H7 (cell line): ENCODE measurements at regions not wholly inside any gene's neighbourhood (a gene's known extent, or its start where the extent isn't known, plus 50 kb on each side); places are given as distances from the start of the nearest gene placed in this dataset.
"Not testable (repeated sequence)": the region's sequence is repeated elsewhere in the genome, so short reads cannot be mapped to it uniquely, and the experiment has no call there.

Experiments
- DNase-seq: peaks from one replicate; pipeline ENCODE4 v3.0.0; 2012
- H3K27me3 ChIP-seq: 2 replicates; pipeline ENCODE4 v1.6.0; 2011; ENCODE audit warnings: mild to moderate bottlenecking, low read length; ENCODE audit not compliant: control insufficient read depth, insufficient read depth
- H3K36me3 ChIP-seq: replicated peaks from 2 replicates; pipeline ENCODE4 v1.5.1; 2011; ENCODE audit warnings: low read length; ENCODE audit not compliant: control insufficient read depth, insufficient read depth
- H3K4me3 ChIP-seq: 2 replicates; pipeline ENCODE4 v1.5.1; 2011; ENCODE audit warnings: low read depth, mild to moderate bottlenecking, control low read depth, low read length, moderate library complexity; ENCODE audit not compliant: insufficient read depth

DNA sequence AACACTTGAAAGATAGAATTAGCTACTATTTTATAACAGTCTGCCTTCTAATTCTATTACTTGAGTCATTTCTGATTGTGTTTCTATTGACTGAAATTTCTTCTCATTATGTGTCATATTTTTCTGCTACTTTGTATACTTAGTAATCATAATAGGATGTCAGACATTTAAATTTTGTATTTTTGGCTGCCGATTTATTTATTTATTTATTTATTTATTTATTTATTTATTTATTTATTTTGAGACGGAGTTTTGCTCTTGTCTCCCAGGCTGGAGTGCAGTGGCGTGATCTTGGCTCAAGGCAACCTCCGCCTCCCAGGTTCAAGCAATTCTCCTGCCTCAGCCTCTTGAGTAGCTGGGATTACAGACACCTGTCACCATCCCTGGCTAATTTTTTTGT, 1119.0 kb upstream of the CITED2 start:
- not testable (repeated sequence) for H3K4me3 ChIP-seq, DNase-seq, H3K27me3 ChIP-seq, H3K36me3 ChIP-seq

DNA sequence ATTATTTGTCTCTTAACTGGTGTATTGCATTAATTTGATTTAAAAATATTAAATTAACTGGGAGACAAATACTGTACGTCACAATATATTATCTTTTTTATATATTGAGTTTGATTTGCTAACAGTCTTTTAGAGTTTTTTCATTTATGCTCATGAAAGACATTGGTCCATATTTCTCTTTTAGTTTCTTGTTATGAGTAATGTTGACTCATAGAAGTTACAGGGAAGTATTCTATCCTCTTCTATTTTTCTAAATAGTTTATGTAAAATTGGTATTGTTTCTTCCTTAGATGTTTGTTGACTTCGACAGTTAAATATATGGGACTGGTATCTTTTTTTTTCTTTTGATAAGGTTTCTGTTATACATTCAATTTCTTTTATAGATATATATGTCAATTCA, 1115.6 kb upstream of the CITED2 start:
- no peak for DNase-seq
- H3K27me3 ChIP-seq, result no peaks in the 10 kb centered on the region
- H3K4me3 ChIP-seq, result no peak overlapping the region
- no peaks in the 10 kb centered on the region for H3K36me3 ChIP-seq

DNA sequence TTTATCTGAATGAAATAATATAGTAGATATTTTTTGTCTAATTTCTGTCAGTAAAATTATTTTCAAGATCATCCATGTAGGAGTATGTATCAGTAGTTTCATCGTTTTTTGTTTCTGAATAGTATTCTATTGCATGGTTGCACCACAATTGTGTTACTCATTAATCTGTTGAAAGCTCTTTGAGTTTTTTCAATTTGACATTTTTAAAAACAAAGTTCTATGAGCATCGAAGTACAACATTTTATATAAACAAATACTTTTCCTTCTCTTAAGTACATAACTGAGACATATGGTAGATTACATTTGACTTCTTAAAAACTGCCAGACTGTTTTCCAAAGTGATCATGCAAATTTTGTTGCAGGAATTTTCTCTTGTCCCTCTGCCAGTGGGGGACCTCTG, 1113.1 kb upstream of the CITED2 start:
- no peak for DNase-seq

GRCh38 chr6:140486450-140487361, 1112.3 kb upstream of the CITED2 start:
- no peaks in the 10 kb centered on the region for H3K27me3 ChIP-seq
- H3K4me3 ChIP-seq, result no peak overlapping the region
- no peak for DNase-seq
- no peaks in the 10 kb centered on the region for H3K36me3 ChIP-seq

More for the DNA sequence above, 1113.1 kb upstream of the CITED2 start:
- no peaks in the 10 kb centered on the region for H3K36me3 ChIP-seq
- H3K4me3 ChIP-seq, result no peak overlapping the region
- H3K27me3 ChIP-seq, result no peaks in the 10 kb centered on the region

DNA sequence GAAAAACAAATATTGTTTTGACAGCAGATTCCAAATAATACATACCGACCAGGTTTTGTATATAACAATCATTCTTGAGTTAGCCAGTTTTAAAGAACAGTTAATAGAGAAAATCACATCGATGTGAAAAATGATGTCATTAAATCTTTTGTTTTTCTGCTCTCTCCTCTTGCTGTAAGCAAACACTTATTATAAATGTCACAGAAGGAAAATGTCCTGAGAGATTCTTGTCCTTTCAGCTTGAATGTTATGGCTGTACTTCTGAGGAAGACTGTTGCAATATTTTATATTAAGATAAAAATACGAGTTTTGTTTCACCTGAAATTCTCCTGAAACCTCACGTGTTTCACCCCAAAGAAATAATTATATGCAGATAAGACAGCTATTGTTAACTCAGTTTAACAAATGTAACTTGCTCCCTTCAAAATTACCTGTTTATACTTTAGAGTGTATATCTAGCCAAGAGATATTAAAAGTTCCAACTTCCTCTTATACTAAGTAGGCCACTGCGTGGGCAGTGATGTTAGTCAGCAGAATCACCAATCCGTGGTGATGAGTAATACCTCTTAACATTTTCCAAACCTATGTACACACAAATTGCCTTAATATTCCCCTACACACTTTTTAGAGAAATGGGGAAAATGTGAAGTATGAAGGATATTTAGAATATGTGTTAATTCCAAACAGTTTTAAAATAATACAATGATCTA, 1111.4 kb upstream of the CITED2 start:
- no peaks in the 10 kb centered on the region for H3K36me3 ChIP-seq
- no peak for DNase-seq
- no peaks in the 10 kb centered on the region for H3K27me3 ChIP-seq
- H3K4me3 ChIP-seq, result no peak overlapping the region

GRCh38 chr6:140480852-140481251, 1106.4 kb upstream of the CITED2 start:
- no peaks in the 10 kb centered on the region for H3K36me3 ChIP-seq
- no peak for DNase-seq
- H3K27me3 ChIP-seq, result no peaks in the 10 kb centered on the region
- H3K4me3 ChIP-seq, result no peak overlapping the region

DNA sequence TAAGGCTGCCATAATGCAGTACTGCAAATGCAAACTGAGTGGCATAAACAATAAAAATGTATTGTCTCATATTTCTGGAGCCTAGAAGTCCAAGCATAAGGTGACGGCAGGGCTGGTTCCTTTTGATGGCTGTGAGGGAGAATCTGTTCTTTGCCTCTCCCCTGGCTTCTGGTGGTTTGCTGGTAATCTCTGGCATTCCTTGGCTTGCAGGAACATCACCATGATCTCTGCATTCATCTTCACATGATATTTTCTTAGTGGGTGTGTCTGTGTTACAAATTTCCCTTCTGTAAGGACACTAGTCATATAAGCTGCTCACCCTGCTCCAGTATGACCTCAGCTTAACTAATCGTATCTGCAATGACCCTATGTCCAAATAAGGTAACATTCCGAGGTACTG, 1104.2 kb upstream of the CITED2 start:
- H3K36me3 ChIP-seq, result no peaks in the 10 kb centered on the region

GRCh38 chr6:140475086-140475485, 1100.6 kb upstream of the CITED2 start:
- Histone ChIP-seq H3K4me3 (no peak overlapping the region), H3K36me3 (no peaks in the 10 kb centered on the region), H3K27me3 (no peaks in the 10 kb centered on the region)
- no peak for DNase-seq

More for the DNA sequence above, 1104.2 kb upstream of the CITED2 start:
- Histone ChIP-seq H3K27me3 (no peaks in the 10 kb centered on the region), H3K4me3 (no peak overlapping the region)
- no peak for DNase-seq

- no peak for DNase-seq
- no peaks in the 10 kb centered on the region for H3K36me3 ChIP-seq
- no peaks in the 10 kb centered on the region for H3K27me3 ChIP-seq
- H3K4me3 ChIP-seq, result no peak overlapping the region
Measured at GRCh38 chr6:140464720-140465119, 1090.3 kb upstream of the CITED2 start.

- Histone ChIP-seq H3K27me3 (no peaks in the 10 kb centered on the region), H3K36me3 (no peaks in the 10 kb centered on the region), H3K4me3 (no peak overlapping the region)
- DNase-seq, result no peak
Measured at GRCh38 chr6:140463312-140463710, 1088.9 kb upstream of the CITED2 start.

DNA sequence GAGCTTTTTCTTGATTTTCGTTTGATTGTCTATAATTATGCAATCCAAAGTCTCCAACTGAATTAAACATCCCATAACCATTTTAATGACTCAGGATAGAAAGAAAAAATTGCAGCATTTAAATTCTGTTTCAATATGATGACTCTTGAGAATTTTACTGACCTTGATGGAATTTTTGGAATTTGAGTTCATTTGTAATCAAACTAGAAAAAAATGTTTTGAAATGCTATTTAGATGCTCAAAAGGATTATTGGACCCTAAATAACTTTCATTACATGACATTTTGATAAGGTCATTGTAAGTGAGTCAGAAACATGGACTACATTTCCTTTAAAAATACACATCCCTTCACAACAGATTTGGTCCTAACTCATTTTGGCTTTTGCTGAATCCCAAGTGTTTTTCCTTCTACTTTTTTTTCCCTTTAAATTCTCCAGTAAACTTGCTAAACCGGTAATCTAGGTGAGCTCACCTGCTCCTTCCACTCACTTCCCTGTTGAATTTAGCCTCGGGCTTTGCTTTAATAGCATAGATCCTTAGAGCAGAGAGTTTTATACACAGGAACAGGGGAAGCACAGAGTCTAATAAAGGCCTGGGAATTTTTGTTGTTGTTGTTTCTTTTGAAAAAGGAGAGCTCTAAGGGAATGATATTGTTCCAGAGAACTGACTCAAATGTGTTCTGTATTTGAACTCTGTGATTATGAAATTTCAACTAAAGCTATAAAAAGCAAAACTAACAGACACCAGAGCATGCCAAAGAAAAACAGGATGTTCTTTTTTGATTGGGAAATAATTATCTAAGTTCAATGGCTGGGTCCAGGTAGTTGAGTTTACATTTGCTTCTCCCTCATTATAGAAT, 1088.2 kb upstream of the CITED2 start:
- H3K27me3 ChIP-seq, result no peaks in the 10 kb centered on the region
- no peaks in the 10 kb centered on the region for H3K36me3 ChIP-seq
- no peak for DNase-seq
- no peak overlapping the region for H3K4me3 ChIP-seq

- Histone ChIP-seq H3K36me3 (no peaks in the 10 kb centered on the region), H3K4me3 (no peak overlapping the region), H3K27me3 (no peaks in the 10 kb centered on the region)
- no peak for DNase-seq
Measured at GRCh38 chr6:140462076-140462452, 1087.6 kb upstream of the CITED2 start.

- no peak for DNase-seq
- Histone ChIP-seq H3K36me3 (no peaks in the 10 kb centered on the region), H3K27me3 (no peaks in the 10 kb centered on the region), H3K4me3 (no peak overlapping the region)
Measured at GRCh38 chr6:140460267-140460666, 1085.8 kb upstream of the CITED2 start.

DNA sequence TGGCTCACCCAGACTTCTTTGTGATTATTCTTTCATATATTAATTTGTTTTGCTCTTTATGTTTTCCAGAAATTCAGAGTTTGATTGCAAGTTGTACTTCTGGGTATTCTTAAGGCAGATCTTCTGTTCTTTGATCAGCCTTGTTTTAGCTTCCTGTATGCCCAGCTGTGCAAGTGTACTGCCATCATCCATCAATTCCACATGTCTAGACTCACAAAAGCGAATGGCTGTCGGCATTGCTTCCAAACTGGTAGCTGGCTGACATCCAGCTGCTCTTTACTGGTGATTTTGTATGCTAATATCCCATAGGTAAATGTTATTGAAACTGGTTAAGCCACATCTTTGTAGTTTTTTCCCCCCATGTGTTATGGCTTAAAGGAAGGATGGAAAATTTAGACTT, 1084.8 kb upstream of the CITED2 start:
- Histone ChIP-seq H3K27me3 (no peaks in the 10 kb centered on the region), H3K4me3 (no peak overlapping the region)

More for the DNA sequence above, 1084.8 kb upstream of the CITED2 start:
- H3K36me3 ChIP-seq, result no peaks in the 10 kb centered on the region
- DNase-seq, result no peak
